CD4-positive, alpha-beta T cell (primary cell): ENCODE measurements at regions not wholly inside any gene's neighbourhood (a gene's known extent, or its start where the extent isn't known, plus 50 kb on each side); places are given as distances from the start of the nearest gene placed in this dataset.

Experiments used
- ATAC-seq: fragments of 200-7000 bp; cut with Tn5 transposase; one replicate; pipeline ENCODE4 v1.10.0; 2022; ENCODE audit warnings: mild to moderate bottlenecking; ENCODE audit not compliant: poor library complexity
- CTCF ChIA-PET: fragments of 350-600 bp; sonication (Branson Sonifier 250); formaldehyde crosslinking; loops from one replicate; lab custom pipeline; 2021; ENCODE audit warnings: antibody characterized with exemption, inconsistent platforms; lab: Charles Lee
- POLR2A ChIA-PET: fragments of 350-600 bp; sonication (Branson Sonifier 250); formaldehyde crosslinking; loops from one replicate; lab custom pipeline; 2021; ENCODE audit warnings: antibody characterized with exemption, inconsistent platforms; lab: Charles Lee
- DNase-seq, 14 experiments: peaks; one replicate each; pipeline ENCODE4 v3.0.0-alpha.2; 2013 to 2020; ENCODE audit warnings: mixed read lengths in 2 of 14
- H3K27ac ChIP-seq, 2 donors: one replicate each; pipeline versions ENCODE4 v1.5.1 to v1.7.0; 2013; ENCODE audit warnings: low read length in 2 of 2, low read depth in 1 of 2, mild to moderate bottlenecking in 1 of 2
- H3K27me3 ChIP-seq, 2 experiments: 1 replicate in 1 of 2; 2 replicates in 1 of 2; pipeline versions ENCODE4 v1.6.1 to v1.7.0; 2013; ENCODE audit warnings: low read length in 2 of 2, control low read depth in 1 of 2, mild to moderate bottlenecking in 1 of 2, moderate library complexity in 1 of 2; ENCODE audit not compliant: insufficient read depth in 2 of 2, control insufficient read depth in 1 of 2
- H3K36me3 ChIP-seq: one replicate; pipeline ENCODE4 v1.6.1; 2013; ENCODE audit warnings: low read length, control low read depth; ENCODE audit not compliant: insufficient read depth
- H3K4me1 ChIP-seq: one replicate; pipeline ENCODE4 v1.6.1; 2013; ENCODE audit warnings: low read length, control low read depth; ENCODE audit not compliant: insufficient read depth
- H3K4me3 ChIP-seq: one replicate; pipeline ENCODE4 v1.5.1; 2013; ENCODE audit warnings: mild to moderate bottlenecking, low read length, moderate library complexity
- H3K9me3 ChIP-seq, 2 experiments: 1 replicate in 1 of 2; 2 replicates in 1 of 2; pipeline versions ENCODE4 v1.6.1 to v1.7.0; 2013; ENCODE audit warnings: low read length in 2 of 2, mild to moderate bottlenecking in 2 of 2, control low read depth in 1 of 2, moderate library complexity in 1 of 2; ENCODE audit not compliant: control insufficient read depth in 1 of 2, insufficient read depth in 1 of 2
- H3K27ac Mint-ChIP-seq: one replicate; pipeline ENCODE4 v1.8.0; 2020; ENCODE audit warnings: mixed read lengths
- H3K27me3 Mint-ChIP-seq: one replicate; pipeline ENCODE4 v1.8.0; 2021; ENCODE audit warnings: mixed read lengths
- H3K36me3 Mint-ChIP-seq: one replicate; pipeline ENCODE4 v1.8.0; 2021; ENCODE audit warnings: low read depth, mixed read lengths
- H3K4me1 Mint-ChIP-seq: one replicate; pipeline ENCODE4 v1.8.0; 2021; ENCODE audit warnings: low read depth, mixed read lengths
- H3K4me3 Mint-ChIP-seq: one replicate; pipeline ENCODE4 v1.8.0; 2020; ENCODE audit warnings: mild to moderate bottlenecking, mixed read lengths
- H3K9me3 Mint-ChIP-seq: one replicate; pipeline ENCODE4 v1.8.0; 2020; ENCODE audit warnings: mixed read lengths
- intact Hi-C, 2 experiments: fragments of 100-400 bp; cut with DNase I in 1 of 2; cut with micrococcal nuclease in 1 of 2; formaldehyde crosslinking; loops; one replicate each; pipeline versions ENCODE4 v1.15.1 to v1.9.0; 2023 to 2025; cut with DNase I, micrococcal nuclease
- TF ChIP-seq, protein P1 (sequence below): fragments of 200-600 bp; IDR thresholded peaks from one replicate; pipeline ENCODE4 v1.8.0; 2022; ENCODE audit warnings: antibody characterized with exemption, mild to moderate bottlenecking

DNA sequence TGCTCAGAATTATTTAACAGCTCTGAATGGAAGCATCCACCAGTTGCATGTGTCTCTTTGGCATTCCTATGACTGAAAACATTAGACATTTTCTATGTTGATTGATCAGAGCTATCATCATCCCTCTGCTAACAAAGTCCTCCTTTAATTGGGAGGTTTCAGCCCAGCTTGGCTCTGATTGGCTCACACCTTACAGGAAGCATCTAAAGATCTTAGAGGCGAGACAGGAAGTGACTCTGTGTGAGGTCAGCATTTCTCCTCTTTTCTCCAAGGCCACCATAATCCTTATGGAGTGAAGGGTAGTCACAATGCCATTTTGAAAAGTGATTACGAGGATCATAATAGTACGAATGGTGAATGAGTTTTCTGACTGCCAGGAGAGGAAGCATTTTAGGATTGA is 260.8 kb downstream of the MIAT start:
- TF ChIP-seq, protein P1, sequence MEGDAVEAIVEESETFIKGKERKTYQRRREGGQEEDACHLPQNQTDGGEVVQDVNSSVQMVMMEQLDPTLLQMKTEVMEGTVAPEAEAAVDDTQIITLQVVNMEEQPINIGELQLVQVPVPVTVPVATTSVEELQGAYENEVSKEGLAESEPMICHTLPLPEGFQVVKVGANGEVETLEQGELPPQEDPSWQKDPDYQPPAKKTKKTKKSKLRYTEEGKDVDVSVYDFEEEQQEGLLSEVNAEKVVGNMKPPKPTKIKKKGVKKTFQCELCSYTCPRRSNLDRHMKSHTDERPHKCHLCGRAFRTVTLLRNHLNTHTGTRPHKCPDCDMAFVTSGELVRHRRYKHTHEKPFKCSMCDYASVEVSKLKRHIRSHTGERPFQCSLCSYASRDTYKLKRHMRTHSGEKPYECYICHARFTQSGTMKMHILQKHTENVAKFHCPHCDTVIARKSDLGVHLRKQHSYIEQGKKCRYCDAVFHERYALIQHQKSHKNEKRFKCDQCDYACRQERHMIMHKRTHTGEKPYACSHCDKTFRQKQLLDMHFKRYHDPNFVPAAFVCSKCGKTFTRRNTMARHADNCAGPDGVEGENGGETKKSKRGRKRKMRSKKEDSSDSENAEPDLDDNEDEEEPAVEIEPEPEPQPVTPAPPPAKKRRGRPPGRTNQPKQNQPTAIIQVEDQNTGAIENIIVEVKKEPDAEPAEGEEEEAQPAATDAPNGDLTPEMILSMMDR = no peak
- POLR2A ChIA-PET = no interaction called here

DNA sequence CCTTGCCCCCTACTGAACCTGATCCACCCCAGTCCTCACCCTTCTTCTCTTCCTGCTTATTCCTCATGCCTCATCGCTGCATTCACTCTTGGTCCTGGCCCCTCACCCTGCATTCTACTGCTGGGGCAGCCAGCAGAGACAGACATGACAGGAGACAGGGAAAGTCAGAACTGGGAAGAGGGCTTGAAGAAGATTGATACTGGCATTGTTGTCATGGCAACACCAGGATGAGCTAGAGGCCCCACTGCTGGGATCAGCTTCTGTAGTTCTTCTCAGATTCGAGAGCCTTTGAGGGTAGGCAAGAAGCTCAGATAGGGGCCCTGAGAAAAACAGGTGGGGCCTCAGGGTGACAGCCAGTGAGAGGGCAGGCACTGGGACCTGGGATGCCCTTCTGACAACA is 264.3 kb downstream of the MIAT start:
- Mint-ChIP-seq H3K27ac (no peak overlapping the region), H3K4me1 (no peaks in the 10 kb centered on the region), H3K27me3 (no peaks in the 10 kb centered on the region), H3K9me3 (no peaks in the 10 kb centered on the region), H3K36me3 (no peaks in the 10 kb centered on the region), H3K4me3 (no peak overlapping the region)
- Histone ChIP-seq H3K9me3 (no peaks in the 10 kb centered on the region), H3K4me1 (no peaks in the 10 kb centered on the region), H3K36me3 (no peaks in the 10 kb centered on the region), H3K4me3 (no peak overlapping the region), H3K27me3 (no peaks in the 10 kb centered on the region), H3K27ac (no peak overlapping the region)
- POLR2A ChIA-PET = no interaction called here
- DNase-seq = no peak
- intact Hi-C loops = no loop called here
- TF ChIP-seq, protein P1 = no peak
- CTCF ChIA-PET = no interaction called here
- ATAC-seq = no peak

More for the DNA sequence above, 260.8 kb downstream of the MIAT start:
- Histone ChIP-seq H3K9me3 (no peaks in the 10 kb centered on the region), H3K4me1 (no peaks in the 10 kb centered on the region), H3K36me3 (no peaks in the 10 kb centered on the region), H3K27me3 (peaks cover 0 to 2% of the 10 kb centered on the region in 2 experiments), H3K4me3 (no peak overlapping the region), H3K27ac (no peak overlapping the region)
- H3K27me3 Mint-ChIP-seq = peaks cover 14% of the 10 kb centered on the region
- no peak overlapping the region for H3K4me3 Mint-ChIP-seq
- DNase-seq (no peak), ATAC-seq (no peak)
- no peak overlapping the region for H3K27ac Mint-ChIP-seq
- H3K4me1 Mint-ChIP-seq = no peaks in the 10 kb centered on the region
- intact Hi-C loops = no loop called here
- H3K9me3 Mint-ChIP-seq = no peaks in the 10 kb centered on the region
- H3K36me3 Mint-ChIP-seq = no peaks in the 10 kb centered on the region
- CTCF ChIA-PET = no interaction called here

DNA sequence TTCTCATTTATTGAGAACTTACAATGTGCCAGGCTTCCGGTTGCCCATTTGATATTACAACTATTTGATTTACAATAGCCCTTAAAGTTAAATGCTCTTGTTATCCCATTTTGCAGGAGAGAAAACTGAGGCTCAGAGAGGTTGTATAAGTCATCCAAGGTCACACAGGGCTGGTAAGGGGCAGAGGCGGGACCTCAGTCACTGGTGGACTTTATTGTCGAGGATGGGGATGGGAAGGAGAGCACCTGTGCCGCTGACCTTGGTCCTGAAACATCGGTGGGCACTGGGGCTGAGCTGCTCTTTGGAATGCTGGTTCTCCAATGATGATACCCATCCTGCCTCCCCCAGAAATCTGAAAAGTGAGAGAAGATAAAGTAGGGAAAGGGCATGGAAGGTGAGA is 265.4 kb downstream of the MIAT start:
- ChIA-PET POLR2A (no interaction called here), CTCF (no interaction called here)
- no peak for DNase-seq
- H3K4me1 Mint-ChIP-seq = no peaks in the 10 kb centered on the region
- ATAC-seq = no peak
- Histone ChIP-seq H3K4me1 (no peaks in the 10 kb centered on the region), H3K27ac (no peak overlapping the region), H3K4me3 (no peak overlapping the region), H3K36me3 (no peaks in the 10 kb centered on the region), H3K9me3 (no peaks in the 10 kb centered on the region), H3K27me3 (no peaks in the 10 kb centered on the region)
- H3K36me3 Mint-ChIP-seq = no peaks in the 10 kb centered on the region
- TF ChIP-seq, protein P1 = no peak
- no peaks in the 10 kb centered on the region for H3K9me3 Mint-ChIP-seq
- no peaks in the 10 kb centered on the region for H3K27me3 Mint-ChIP-seq
- H3K4me3 Mint-ChIP-seq = no peak overlapping the region
- H3K27ac Mint-ChIP-seq = no peak overlapping the region
- intact Hi-C loops = no loop called here
